ENCODE measurements at regions not wholly inside any gene's neighbourhood (a gene's known extent, or its start where the extent isn't known, plus 50 kb on each side); places are given as distances from the start of the nearest gene placed in this dataset.

GRCh38 chr11:134736251-134736947 is 324.4 kb upstream of the B3GAT1 start:
- no peaks in the 10 kb centered on the region for H3K36me3 Mint-ChIP-seq
- peaks cover 17% of the 10 kb centered on the region for H3K4me1 Mint-ChIP-seq
- POLR2A ChIA-PET = no interaction called here
- DNase-seq (ENCODE audit: low spot score) (no peak), ATAC-seq (no peak)
- no peak overlapping the region for H3K4me3 Mint-ChIP-seq
- H3K27ac Mint-ChIP-seq = no peak overlapping the region
- CTCF ChIA-PET = no interaction called here
- TF ChIP-seq, protein P1, sequence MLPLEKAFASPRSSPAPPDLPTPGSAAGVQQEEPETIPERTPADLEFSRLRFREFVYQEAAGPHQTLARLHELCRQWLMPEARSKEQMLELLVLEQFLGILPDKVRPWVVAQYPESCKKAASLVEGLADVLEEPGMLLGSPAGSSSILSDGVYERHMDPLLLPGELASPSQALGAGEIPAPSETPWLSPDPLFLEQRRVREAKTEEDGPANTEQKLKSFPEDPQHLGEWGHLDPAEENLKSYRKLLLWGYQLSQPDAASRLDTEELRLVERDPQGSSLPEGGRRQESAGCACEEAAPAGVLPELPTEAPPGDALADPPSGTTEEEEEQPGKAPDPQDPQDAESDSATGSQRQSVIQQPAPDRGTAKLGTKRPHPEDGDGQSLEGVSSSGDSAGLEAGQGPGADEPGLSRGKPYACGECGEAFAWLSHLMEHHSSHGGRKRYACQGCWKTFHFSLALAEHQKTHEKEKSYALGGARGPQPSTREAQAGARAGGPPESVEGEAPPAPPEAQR (CRISPR knock-in tag; IDR thresholded peaks at IDR 0.05) = no peak
- no peak for TF ChIP-seq FOXP1 (CRISPR knock-in tag; IDR thresholded peaks at IDR 0.05; ENCODE audit: borderline replicate concordance)
- no peak for TF ChIP-seq MYBL2 (CRISPR knock-in tag; IDR thresholded peaks at IDR 0.05)
- TF ChIP-seq, protein P2, sequence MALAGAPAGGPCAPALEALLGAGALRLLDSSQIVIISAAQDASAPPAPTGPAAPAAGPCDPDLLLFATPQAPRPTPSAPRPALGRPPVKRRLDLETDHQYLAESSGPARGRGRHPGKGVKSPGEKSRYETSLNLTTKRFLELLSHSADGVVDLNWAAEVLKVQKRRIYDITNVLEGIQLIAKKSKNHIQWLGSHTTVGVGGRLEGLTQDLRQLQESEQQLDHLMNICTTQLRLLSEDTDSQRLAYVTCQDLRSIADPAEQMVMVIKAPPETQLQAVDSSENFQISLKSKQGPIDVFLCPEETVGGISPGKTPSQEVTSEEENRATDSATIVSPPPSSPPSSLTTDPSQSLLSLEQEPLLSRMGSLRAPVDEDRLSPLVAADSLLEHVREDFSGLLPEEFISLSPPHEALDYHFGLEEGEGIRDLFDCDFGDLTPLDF (CRISPR knock-in tag; IDR thresholded peaks at IDR 0.05) = no peak
- no peak for TF ChIP-seq FOXK1 (CRISPR knock-in tag; IDR thresholded peaks at IDR 0.05)
- TF ChIP-seq RELA (CRISPR knock-in tag; IDR thresholded peaks at IDR 0.05; ENCODE audit: borderline replicate concordance) = no peak
- TF ChIP-seq TCF7 (CRISPR knock-in tag; IDR thresholded peaks at IDR 0.05; ENCODE audit: low read depth) = no peak
- no peak for TF ChIP-seq ZMAT4 (CRISPR knock-in tag; IDR thresholded peaks at IDR 0.05)
- TF ChIP-seq TP53 (CRISPR knock-in tag; IDR thresholded peaks at IDR 0.05) = no peak
- peaks cover 8% of the 10 kb centered on the region for H3K9me3 Mint-ChIP-seq
- peaks cover 16% of the 10 kb centered on the region for H3K27me3 Mint-ChIP-seq (ENCODE audit: low read depth)

DNA sequence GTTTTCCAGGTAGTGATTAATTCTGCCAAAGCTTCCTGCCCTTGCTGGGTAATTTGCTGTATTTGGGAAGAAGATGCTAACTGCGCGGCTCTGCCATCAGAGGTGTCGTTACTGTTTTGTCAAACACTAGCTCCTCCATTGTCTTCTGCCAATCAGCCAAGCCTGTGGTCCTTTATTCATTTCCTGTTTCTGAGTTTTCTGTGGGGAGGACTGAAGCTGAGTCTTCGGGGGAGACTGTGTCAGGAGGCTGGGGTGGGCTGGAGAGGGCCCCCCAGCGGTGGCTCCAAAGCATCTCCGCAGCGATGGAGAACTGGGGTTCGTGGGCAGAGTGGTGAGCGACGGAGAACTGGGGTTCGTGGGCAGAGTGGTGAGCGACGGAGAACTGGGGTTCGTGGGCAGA is 322.9 kb upstream of the B3GAT1 start:
- H3K27ac Mint-ChIP-seq = no peak overlapping the region
- no peak for TF ChIP-seq MXD4 (CRISPR knock-in tag; IDR thresholded peaks at IDR 0.05; ENCODE audit: borderline replicate concordance)
- TF ChIP-seq CREM (CRISPR knock-in tag; IDR thresholded peaks at IDR 0.05) = no peak
- TF ChIP-seq, protein P3, sequence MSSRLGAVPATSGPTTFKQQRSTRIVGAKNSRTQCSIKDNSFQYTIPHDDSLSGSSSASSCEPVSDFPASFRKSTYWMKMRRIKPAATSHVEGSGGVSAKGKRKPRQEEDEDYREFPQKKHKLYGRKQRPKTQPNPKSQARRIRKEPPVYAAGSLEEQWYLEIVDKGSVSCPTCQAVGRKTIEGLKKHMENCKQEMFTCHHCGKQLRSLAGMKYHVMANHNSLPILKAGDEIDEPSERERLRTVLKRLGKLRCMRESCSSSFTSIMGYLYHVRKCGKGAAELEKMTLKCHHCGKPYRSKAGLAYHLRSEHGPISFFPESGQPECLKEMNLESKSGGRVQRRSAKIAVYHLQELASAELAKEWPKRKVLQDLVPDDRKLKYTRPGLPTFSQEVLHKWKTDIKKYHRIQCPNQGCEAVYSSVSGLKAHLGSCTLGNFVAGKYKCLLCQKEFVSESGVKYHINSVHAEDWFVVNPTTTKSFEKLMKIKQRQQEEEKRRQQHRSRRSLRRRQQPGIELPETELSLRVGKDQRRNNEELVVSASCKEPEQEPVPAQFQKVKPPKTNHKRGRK (CRISPR knock-in tag; IDR thresholded peaks at IDR 0.05; ENCODE audit: borderline replicate concordance) = no peak
- TF ChIP-seq ZNF317 (CRISPR knock-in tag; IDR thresholded peaks at IDR 0.05; ENCODE audit: borderline replicate concordance, low read depth) = no peak
- TF ChIP-seq IRF2 (CRISPR knock-in tag; IDR thresholded peaks at IDR 0.05; ENCODE audit: borderline replicate concordance, low read depth) = no peak
- TF ChIP-seq GTF2I (CRISPR knock-in tag; conservative IDR thresholded peaks at IDR 0.05) = no peak
- TF ChIP-seq, protein P1 (CRISPR knock-in tag; IDR thresholded peaks at IDR 0.05) = no peak

More for the DNA sequence above, 322.9 kb upstream of the B3GAT1 start:
- H3K36me3 Mint-ChIP-seq = no peaks in the 10 kb centered on the region
- DNase-seq (ENCODE audit: low spot score) = no peak
- ATAC-seq = no peak
- ChIA-PET POLR2A (no interaction called here), CTCF (interaction anchor here (1.2 kb wide), 1 partner anchor 9 kb away, joined by 4 read pairs; no protein-coding TSS in a partner anchor)
- H3K4me1 Mint-ChIP-seq = peaks cover 32% of the 10 kb centered on the region
- peaks cover 16% of the 10 kb centered on the region for H3K27me3 Mint-ChIP-seq (ENCODE audit: low read depth)
- no peak overlapping the region for H3K4me3 Mint-ChIP-seq
- peaks cover 8% of the 10 kb centered on the region for H3K9me3 Mint-ChIP-seq

Measured in WTC11 (cell line).